Putamen (tissue), 1 donor: ENCODE measurements at regions not wholly inside any gene's neighbourhood (a gene's known extent, or its start where the extent isn't known, plus 50 kb on each side); places are given as distances from the start of the nearest gene placed in this dataset.
A peak's percentile ranks its signal among the peaks of the same experiment; 100 is the strongest.
"Not testable (repeated sequence)": the region's sequence is repeated elsewhere in the genome, so short reads cannot be mapped to it uniquely, and the experiment has no call there.

Experiments used
- DNase-seq: peaks from one replicate; pipeline ENCODE4 v3.0.0-alpha.2; 2016; ENCODE audit warnings: low spot score

DNA sequence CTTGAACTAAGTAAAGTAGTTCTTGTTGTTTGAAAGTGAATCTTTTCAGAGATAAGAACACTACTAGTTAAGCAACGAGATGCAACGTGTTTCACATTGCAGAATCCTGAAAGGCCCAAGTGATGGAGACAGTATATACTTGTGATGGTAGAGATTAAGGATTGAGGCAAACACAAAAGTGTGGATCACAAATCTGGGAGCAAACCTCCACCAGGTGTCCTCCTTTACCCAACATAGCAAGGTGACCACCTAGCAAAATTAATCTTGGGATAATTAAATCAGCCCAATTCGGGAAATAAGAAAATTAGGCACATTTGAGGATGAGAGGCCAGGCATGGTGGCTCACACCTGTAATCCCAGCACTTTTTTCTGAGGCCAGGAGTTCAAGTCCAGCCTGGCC is 563.9 kb downstream of the DACH1 start:
- no peak for DNase-seq

DNA sequence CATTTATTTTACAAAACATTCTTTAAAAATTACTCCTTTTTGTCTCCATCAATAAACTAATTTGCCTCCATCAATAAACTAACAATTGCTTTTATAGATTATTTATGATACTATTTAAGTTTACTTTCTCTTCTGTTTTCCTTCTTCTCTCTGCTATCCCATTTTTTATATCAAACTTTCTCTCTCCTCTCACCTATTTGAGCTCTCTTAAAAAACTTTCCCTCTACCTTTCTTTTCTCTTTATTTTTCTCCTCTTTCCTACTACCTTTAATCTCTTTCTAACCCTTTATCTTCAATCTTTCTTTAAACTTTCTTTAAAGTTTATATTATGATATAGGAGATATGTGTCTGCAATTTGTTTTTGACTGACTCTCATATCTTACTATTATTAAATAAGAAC is 566.4 kb downstream of the DACH1 start:
- DNase-seq: no peak

DNA sequence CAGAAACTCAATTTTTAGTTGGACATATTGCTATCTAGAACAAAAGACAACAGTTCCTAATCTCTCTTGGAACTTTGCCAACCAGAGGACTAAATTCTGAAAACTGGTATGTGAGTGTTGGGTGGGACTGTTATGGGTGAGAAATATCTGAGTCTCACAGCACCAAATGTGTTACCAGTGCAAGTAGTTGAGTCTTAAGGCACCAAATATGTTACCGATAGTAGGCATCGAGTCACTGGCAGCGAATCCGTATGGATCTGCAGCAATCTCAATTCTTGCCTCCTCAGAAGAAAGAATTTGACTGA is 575.2 kb downstream of the DACH1 start:
- no peak for DNase-seq

DNA sequence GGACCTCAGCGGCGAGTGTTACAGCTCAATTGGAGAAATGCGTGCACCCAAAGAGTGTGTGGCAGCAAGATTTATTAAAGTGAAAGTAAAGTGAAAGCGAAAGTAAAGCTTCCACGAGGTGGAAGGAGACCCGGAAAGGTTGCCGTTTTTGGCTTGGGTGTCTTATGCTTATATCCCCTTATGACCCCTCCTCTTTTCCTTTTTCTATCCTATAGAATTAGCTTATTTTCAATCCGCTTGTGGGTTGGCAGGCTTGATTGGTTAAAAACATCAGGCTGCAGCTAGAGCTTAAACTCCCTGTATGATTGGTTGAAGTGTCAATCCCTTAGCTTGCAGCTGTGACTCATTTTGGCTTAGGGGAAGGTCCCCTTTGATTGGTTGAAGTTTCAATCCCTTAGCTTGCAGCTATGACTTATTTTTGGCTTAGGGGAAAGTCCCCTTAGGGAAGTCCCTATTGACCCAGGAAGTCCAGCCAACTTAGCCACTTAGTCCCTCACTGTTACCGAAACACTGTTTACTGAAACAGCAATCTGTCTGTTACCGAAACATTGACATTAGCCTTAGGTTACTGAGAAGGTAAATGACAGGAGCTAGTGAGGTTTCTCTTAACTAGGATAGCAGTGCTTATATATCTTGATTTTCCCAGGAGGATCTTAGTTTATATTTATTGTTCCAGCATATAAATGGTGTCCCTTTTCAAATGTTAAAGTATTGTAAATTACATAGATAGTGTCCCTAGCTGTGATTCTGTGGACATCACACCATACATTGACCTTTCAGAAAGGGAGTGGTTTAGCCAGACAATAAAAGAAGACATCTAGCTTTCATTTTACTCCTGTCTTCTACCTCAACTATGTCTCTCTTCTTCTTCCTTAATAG is 575.8 kb downstream of the DACH1 start:
- peak; percentile 12 for DNase-seq

DNA sequence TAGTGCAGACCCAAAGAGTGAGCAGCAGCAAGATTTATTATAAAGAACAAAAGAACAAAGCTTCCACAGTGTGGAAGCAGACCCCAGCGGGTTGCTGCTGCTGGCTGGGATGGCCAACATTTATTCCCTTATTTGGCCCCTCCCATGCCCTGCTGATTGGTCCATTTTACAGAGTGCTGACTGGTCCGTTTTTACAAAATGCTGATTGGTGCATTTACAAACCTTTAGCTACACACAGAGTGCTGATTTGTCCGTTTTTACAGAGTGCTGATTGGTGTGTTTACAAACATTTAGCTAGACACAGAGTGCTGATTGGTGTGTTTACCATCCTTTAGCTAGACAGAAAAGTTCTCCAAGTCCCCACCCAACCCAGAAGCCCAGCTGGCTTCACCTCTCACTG is 577.0 kb downstream of the DACH1 start:
- not testable (repeated sequence) for DNase-seq

DNA sequence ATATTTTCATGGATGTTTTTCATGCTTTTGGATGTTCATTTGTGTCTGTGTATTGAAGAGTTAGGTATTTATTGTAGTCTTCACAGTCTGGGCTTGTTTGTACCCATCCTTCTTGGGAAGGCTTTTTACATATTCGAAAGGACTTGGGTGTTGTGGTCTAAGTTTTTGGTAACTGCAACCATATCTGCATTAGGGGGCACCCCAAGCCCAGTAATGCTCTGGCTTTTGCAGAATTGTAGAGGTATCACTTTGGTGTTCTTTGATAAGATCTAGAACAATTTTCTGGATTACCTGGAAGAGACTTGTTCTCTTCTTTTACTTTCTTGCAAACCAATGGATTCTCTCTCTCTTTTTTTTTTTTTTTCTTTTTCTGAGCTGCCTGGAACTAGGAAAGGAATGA is 581.3 kb downstream of the DACH1 start:
- no peak for DNase-seq

DNA sequence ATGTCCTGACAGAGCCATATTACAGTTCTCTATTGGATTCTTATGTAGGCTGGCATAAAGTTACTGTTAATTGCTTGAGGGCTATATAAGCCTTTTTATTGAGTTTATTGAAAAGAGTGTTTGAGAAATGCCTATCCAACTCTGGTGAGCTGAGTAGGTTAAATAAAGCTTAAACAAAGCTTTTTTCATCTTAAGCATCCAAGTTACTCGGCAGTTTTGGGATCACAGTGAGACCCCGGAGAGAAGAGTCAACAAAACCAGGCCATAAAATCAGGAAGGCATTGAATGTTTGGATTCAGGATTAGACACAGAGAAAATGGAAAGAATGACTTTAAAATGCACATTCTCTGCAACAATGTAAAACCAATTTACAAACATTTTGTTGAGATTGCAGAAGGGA is 588.5 kb downstream of the DACH1 start:
- DNase-seq: no peak

DNA sequence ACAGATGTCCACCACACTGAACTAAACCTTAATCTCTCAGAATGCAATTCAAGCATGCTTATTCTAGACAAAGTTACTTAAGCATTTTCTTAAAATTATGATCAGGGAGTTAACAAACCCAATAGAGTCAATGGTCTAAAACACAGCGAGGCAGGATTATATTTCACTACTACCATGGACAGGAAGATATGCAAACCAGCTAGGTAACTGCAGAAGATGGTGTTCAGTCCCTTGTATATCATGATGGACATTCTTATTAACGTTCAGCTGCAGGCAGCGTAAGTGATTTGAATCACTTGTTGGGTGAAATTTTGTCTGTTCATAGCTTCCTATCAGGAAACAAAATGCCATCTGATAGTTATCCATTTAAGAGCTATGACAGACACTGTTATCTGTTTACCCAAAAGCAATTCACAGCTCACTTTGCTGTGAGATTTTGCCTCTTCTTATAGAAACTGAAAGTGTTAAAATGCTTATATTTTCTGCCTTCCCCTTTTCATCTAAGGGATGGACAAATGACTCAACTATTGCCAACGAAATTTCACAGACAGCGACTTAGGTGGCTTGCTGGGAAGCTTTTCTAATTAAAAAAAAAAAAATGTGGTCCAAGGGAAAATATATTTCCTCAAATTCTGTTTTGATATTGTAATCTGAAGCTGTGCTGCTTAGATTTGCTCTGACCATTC is 591.9 kb downstream of the DACH1 start:
- DNase-seq: no peak

DNA sequence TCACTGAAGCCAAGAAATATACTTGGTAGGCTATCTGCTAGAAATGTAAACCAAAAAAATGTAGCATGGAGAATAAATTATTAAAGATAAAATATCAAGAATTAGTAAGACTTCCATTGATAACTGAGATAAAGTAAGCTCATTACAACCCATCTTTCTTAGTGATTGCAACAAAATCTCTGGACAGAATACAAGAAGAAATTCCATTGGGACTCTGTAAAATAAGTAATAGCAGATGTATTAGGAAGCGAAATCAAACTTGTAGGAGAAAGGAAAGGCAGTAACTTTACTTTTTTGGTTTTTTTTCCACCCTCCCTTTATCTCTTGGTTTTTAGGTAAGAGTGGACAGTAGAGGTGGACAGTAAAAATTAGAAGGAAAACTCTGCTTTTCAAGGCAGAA is 605.7 kb downstream of the DACH1 start:
- DNase-seq: no peak

DNA sequence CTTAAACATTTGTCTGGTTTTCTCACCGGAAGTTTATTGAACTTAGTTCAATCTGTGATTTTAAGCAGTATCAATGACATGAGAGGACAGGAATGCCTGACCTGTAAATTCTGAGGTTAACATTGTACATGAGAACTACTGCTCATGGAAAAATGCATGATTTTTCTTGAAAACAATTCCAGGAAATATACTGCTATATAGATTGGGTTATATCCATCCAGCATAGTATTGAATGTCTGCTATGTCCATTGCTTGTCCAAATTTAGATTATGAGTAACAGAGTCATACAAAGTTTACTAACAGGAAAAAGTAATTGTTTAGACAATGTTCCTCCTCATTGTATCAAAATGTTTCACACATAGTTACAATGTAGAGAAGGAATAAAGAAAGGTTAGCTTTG is 606.8 kb downstream of the DACH1 start:
- no peak for DNase-seq

DNA sequence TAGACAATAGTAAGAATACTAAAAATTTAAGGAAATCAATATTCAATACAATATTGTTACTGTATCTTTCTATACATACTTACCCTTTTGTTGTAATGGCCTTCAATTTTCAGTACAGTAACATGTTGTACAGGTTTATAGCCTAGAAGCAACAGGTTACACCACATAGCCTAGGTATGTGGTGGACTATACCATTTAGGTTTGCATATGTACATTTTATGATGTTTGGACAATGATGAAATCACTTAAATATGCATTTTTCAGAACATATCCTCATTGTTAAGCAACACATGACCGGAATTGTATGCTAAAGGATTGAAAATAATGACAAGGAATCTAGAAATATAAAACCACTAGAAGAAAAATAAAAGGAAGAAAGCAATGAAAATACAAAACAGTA is 611.4 kb downstream of the DACH1 start:
- DNase-seq: no peak

DNA sequence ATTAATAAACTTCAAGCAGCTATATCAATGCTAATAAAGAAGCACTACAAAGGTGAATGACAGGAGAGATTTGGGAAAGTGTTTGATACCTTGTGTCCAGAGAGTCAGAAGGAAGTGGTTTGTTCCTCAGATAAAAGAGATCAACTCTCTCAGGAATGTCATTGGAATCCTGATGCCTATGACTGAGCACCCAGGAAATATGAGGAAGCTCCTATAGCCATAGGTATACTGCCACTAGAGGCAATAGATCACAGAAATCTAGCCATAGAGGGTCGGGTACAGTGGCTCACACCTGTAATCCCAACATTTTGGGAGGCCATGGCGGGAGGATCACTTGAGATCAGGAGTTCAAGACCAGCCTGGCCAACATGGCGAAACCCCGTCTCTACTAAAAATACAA is 612.6 kb downstream of the DACH1 start:
- no peak for DNase-seq

DNA sequence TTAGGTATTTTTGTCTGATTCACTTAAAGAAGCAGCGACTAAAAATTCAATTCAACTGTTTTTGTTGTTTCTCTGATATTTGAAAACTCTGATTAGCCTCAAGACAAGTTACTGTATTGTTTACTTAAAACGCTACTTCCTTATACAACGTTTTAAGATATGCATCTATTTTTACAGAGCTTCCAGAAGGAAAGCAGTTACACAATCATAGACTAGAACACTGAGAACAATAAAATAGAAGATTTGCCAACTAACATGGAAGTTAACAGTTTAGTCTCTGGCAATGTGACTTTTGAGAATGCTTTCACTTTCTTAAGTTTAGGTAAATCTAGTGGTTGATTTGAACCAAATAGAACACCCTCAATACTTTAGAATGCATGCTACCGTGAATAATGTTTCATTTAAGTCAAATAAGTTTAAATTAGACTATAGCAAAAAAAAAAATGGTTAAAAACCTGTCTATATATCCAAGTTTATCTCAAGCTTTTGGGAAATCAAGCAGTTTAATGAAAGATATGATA is 614.8 kb downstream of the DACH1 start:
- DNase-seq: no peak

DNA sequence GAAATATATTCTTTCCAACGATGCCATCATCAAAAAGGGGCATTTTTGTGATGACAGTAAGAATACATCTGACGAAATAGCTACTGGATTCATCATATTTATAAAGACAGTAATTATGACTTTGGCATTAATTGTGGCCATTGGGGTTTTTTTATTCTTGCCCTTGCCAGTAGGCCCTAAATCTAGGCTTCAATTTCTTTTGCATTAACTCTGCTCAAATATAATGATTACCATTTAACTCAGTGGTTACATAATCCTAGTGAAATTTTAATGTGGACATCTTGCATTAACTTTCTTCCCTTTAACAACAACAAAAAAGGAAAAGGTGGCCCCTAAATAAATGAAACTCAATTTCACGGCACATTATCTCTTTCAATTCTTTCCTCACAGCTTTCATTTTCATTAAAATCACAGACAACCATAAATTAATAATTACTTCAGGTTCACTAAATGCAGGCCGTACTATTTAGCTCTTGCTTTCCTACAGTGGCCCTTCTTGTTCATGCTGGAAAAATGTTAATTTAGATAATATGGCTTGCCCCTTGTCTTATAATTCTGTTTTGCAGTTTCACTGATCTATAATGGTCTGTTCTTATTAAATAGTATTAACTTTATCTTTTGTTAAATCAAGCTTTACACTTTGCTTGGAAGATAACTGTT is 615.6 kb downstream of the DACH1 start:
- DNase-seq: no peak

DNA sequence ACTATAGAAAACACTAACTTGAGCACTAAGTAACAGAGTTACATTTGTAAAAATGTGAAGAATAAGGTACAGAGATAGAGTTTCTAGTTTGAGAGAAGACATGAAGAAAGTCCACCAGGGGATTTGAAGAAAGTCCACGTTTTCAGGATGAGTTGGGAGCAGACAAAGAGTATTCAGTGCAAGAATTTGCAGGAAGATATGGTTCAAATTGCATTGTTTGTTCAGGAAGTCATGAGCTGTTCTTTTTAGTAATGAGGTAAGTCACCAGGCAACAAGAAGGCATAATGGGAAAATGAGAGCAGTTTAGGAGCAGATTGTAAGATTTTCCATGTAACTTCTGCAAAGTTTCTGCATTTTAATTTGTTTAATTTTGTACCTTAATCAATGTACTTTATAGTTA is 618.0 kb downstream of the DACH1 start:
- DNase-seq: no peak

DNA sequence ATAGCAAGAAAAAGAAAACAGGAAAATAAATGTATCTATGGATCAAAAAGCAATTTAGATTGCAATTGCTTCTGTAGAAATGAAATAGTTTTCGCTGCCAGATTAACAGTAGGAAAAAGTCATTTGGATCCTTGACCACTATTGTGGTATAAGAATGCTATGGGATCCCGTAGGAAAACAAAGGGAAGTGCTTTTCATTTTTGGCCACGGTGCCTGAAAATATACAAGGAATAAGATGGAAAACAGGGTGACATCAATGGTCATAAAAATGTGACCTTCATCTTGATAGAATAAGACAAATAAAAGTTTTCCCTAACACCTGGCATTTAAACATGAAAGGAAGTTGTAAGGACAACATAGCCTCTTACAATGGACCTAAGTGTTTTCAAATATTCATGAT is 622.8 kb downstream of the DACH1 start:
- DNase-seq: no peak

DNA sequence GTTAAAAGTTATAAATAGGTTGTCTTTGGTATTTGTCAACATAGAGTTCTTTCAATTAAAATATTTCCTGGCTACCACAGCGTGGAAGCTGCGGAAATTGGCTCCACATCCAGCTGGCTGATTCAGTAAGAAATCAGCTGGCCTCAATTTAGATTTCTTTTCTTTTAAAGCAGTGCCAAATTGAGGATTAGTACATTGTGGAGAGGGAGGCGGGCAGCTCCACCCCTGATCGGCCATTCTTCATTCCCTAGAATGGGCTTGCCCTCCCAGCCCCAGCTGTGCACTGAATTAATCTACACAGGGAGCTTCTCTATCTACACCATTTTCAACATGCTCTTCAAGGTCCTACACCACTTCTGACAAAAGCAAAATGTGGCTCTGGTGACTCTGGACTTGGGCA is 624.8 kb downstream of the DACH1 start:
- no peak for DNase-seq

DNA sequence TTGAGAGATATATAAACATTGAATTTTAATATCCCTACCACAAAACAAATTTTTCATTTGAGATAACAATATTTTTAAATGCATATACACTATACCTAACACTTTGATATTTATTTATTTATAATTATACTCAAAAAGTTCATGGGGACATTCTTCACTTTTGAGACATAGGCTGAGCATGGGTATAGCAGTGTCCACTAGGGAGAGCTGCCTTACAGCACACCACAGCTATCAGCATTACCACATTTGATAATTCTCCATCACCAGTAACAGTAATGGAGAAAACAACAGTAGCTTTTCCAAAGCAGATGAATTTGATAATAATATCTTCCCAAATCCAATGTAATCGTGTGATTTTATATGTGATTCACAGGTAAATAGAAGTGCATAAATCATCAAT is 626.1 kb downstream of the DACH1 start:
- DNase-seq: no peak

DNA sequence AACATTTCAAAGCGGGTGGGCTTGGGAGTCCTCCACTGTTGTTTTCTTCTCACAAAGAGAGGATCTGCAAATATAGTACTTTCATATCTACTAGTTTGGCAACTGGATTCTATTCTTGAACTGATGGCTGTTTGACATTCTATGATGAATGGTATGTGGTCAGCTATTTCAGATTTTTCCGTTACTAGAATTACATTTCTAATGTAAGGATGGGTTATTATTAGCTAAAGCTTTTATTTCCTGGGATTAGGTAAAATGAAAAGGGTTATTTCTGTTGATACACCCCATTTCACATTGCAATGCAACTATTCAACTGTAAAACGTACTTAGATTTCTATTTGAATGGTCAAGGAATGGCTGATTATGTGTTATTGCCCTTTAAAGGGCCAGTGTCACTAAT is 629.7 kb downstream of the DACH1 start:
- DNase-seq: no peak

DNA sequence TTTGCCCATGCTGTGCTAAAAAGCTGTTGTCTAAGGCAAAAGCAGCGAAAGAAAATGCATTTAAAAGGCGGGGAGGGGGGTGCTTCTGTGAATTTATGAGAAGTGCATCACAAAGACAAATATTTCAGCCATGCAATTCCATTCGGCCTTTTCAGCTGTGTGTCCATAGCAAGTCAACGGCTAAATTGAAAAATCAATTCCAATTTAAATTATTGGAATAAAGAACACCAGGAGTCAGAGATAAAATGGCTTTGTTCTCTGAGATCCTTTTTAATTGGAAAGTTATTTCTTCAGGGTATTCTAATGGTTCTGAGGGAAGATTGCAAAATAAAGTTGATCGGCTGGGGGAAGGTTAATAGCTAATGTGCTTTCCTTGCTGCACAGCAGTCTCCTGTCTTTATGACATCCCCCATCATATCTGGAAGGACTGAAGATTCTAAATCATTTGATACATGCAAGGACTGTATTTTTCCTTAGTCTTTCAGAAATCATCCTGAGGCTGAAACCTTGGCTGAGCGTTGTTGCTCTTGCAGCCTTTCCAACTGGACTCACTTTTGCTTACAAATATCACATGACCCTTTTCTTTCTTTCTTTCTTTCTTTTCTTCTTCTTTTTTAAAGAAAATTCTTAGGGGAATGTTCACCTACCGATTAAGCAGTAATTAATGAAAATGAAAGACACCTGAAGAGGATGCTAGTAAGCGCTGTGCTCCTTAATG is 647.1 kb downstream of the DACH1 start:
- DNase-seq: no peak

DNA sequence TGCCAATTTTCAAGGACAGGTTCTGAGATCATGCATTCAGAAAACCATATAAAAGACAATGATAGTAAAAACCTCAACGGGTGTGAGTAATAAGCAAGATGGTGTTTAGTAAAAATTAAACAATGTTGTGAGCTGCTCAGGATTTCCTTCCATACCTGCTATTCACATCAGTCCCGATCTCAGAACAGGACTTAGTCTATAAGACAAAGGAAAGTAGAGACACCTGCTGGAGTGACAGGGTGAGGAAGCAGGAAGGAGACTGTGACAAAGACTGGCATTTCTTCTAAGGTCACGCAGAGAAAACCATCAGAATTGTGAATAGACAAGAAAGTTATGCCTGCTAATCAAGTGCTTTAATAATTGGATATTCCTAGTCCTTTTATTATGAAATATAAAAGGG is 648.0 kb downstream of the DACH1 start:
- no peak for DNase-seq

DNA sequence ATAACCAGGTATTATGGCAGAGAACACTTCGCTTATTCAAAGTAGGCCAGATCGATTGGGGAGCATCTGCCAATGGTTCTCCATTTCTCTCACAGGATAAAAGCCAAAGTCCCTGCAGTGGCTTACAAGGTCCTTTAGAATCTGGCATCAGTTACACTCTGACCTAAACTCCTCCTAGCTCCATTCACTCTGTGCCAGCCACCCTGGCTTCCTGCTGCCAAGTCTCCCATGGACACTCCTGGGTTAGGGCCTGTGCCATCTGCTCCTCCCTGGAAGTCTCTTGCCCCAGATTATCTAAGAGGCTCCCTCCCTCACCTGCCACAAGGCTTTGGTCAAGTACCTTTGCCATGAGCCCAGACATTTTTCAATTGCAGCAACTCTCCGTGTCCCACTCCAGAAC is 649.2 kb downstream of the DACH1 start:
- DNase-seq: no peak

DNA sequence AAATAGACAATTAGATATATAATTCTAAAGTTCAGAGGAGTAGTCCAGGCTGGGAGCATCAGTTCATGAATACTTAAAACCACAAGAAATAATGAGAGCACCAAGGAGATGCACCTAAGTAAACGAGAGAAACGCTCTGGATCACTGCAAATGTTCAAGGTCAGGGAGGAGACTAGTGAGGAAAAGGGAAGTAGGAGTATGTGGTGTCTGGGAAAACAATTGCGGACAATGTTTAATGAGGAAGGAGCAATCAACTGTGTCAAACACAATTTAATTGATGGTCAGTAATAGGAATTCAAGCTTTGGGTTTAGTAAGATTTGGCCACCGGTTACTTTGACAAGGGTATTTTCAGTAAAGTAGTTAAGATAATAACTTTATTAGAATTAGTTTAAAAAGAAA is 652.2 kb downstream of the DACH1 start:
- no peak for DNase-seq
